PC-9 (cell line): ENCODE measurements at regions not wholly inside any gene's neighbourhood (a gene's known extent, or its start where the extent isn't known, plus 50 kb on each side); places are given as distances from the start of the nearest gene placed in this dataset.

ENCODE experiments used
- CTCF ChIP-seq: fragments of 200-600 bp; sonication (generic); conservative IDR thresholded peaks from 2 replicates; pipeline ENCODE4 v1.6.1; 2017; ENCODE audit warnings: mixed run types, antibody characterized with exemption, mild to moderate bottlenecking, moderate library complexity
- EZH2 ChIP-seq: fragments of 200-600 bp; sonication (generic); IDR thresholded peaks from 2 replicates; pipeline ENCODE4 v1.8.0; 2017; ENCODE audit warnings: antibody characterized with exemption, low read depth

- TF ChIP-seq EZH2 (no peak), CTCF (no peak)
Measured at GRCh38 chr16:54796211-54796610, 134.5 kb upstream of the IRX5 start.
